OCI-LY3 (cell line): ENCODE measurements at regions not wholly inside any gene's neighbourhood (a gene's known extent, or its start where the extent isn't known, plus 50 kb on each side); places are given as distances from the start of the nearest gene placed in this dataset.
A peak's percentile ranks its signal among the peaks of the same experiment; 100 is the strongest.

Experiments
- H2AFZ ChIP-seq: fragments of 200-600, 300-600 bp; shearing (Covaris generic); 2 replicates; pipeline ENCODE4 v1.6.0; 2014; ENCODE audit warnings: antibody characterized with exemption, low read depth, low read length
- H3K27ac ChIP-seq: fragments of 200-600, 300-600 bp; sonication (generic); 2 replicates; pipeline ENCODE4 v1.5.1; 2014; ENCODE audit warnings: mild to moderate bottlenecking, low read length, moderate library complexity, mixed read lengths
- H3K27me3 ChIP-seq: fragments of 200-600, 300-600 bp; sonication (generic); 2 replicates; pipeline ENCODE4 v1.6.1; 2014; ENCODE audit warnings: low read depth, low read length, mixed read lengths
- H3K36me3 ChIP-seq: fragments of 200-600, 300-600 bp; sonication (generic); replicated peaks from 2 replicates; pipeline ENCODE3; 2014; ENCODE audit warnings: low read depth, low read length, mixed read lengths
- H3K4me1 ChIP-seq: fragments of 300-600, 200-600 bp; sonication (generic); 2 replicates; pipeline ENCODE4 v1.6.1; 2014; ENCODE audit warnings: low read length, mixed read lengths
- H3K4me2 ChIP-seq: fragments of 200-600, 300-600 bp; sonication (generic); 2 replicates; pipeline ENCODE4 v1.6.1; 2014; ENCODE audit warnings: low read length, mixed read lengths
- H3K4me3 ChIP-seq: fragments of 300-600, 200-600 bp; sonication (generic); 2 replicates; pipeline ENCODE4 v1.5.1; 2014; ENCODE audit warnings: antibody characterized with exemption, mild to moderate bottlenecking, low read length, moderate library complexity
- H3K79me2 ChIP-seq: fragments of 300-600, 200-600 bp; shearing (Covaris generic); 2 replicates; pipeline ENCODE4 v1.6.1; 2014; ENCODE audit warnings: mild to moderate bottlenecking, low read length, mixed read lengths
- H3K9ac ChIP-seq: fragments of 300-600, 200-600 bp; shearing (Covaris generic); 2 replicates; pipeline ENCODE4 v1.6.0; 2014; ENCODE audit warnings: mild to moderate bottlenecking, low read length, moderate library complexity
- H3K9me3 ChIP-seq: fragments of 200-600, 300-600 bp; shearing (Covaris generic); 2 replicates; pipeline ENCODE4 v1.6.1; 2014; ENCODE audit warnings: low read length, mixed read lengths; ENCODE audit not compliant: insufficient read depth
- H4K20me1 ChIP-seq: fragments of 200-600, 300-600 bp; sonication (generic); 2 replicates; pipeline ENCODE4 v1.6.1; 2016; ENCODE audit warnings: low read length, mixed read lengths; ENCODE audit not compliant: insufficient read depth
- EZH2phosphoT487 ChIP-seq: fragments of 200-600 bp; shearing (Covaris generic); IDR thresholded peaks from 2 replicates; pipeline ENCODE4 v1.6.1; 2018; ENCODE audit warnings: antibody characterized with exemption, mixed run types, low read depth
- TF ChIP-seq, protein P1 (sequence below): fragments of 200-600, 300-600 bp; sonication (generic); IDR thresholded peaks from 2 replicates; pipeline ENCODE4 v1.5.1; 2014; ENCODE audit warnings: antibody characterized with exemption, low read length, low read depth

- no peak overlapping the region for H3K27ac ChIP-seq
Measured at GRCh38 chr4:124111922-124112321, 600.6 kb downstream of the ANKRD50 start.

GRCh38 chr4:124118061-124118460 lies 594.5 kb downstream of the ANKRD50 start:
- no peaks in the 10 kb centered on the region for H3K4me1 ChIP-seq
- H2AFZ ChIP-seq = no peak overlapping the region
- H3K9ac ChIP-seq = no peak overlapping the region
- H3K36me3 ChIP-seq = no peaks in the 10 kb centered on the region
- H3K9me3 ChIP-seq = no peaks in the 10 kb centered on the region
- no peaks in the 10 kb centered on the region for H3K79me2 ChIP-seq
- H3K4me3 ChIP-seq = no peak overlapping the region
- H4K20me1 ChIP-seq = no peaks in the 10 kb centered on the region
- no peaks in the 10 kb centered on the region for H3K27me3 ChIP-seq
- no peak overlapping the region for H3K4me2 ChIP-seq
- H3K27ac ChIP-seq = no peak overlapping the region
- TF ChIP-seq, protein P1, sequence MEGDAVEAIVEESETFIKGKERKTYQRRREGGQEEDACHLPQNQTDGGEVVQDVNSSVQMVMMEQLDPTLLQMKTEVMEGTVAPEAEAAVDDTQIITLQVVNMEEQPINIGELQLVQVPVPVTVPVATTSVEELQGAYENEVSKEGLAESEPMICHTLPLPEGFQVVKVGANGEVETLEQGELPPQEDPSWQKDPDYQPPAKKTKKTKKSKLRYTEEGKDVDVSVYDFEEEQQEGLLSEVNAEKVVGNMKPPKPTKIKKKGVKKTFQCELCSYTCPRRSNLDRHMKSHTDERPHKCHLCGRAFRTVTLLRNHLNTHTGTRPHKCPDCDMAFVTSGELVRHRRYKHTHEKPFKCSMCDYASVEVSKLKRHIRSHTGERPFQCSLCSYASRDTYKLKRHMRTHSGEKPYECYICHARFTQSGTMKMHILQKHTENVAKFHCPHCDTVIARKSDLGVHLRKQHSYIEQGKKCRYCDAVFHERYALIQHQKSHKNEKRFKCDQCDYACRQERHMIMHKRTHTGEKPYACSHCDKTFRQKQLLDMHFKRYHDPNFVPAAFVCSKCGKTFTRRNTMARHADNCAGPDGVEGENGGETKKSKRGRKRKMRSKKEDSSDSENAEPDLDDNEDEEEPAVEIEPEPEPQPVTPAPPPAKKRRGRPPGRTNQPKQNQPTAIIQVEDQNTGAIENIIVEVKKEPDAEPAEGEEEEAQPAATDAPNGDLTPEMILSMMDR = no peak
- no peak for TF ChIP-seq EZH2phosphoT487

More at GRCh38 chr4:124111922-124112321, 600.6 kb downstream of the ANKRD50 start:
- H2AFZ ChIP-seq = no peak overlapping the region
- H3K79me2 ChIP-seq = no peaks in the 10 kb centered on the region
- no peaks in the 10 kb centered on the region for H3K27me3 ChIP-seq
- TF ChIP-seq, protein P1 = peak; percentile 80
- no peak for TF ChIP-seq EZH2phosphoT487
- H3K9me3 ChIP-seq = no peaks in the 10 kb centered on the region
- no peaks in the 10 kb centered on the region for H3K4me1 ChIP-seq
- no peak overlapping the region for H3K4me3 ChIP-seq
- H3K36me3 ChIP-seq = no peaks in the 10 kb centered on the region
- no peaks in the 10 kb centered on the region for H4K20me1 ChIP-seq
- no peak overlapping the region for H3K4me2 ChIP-seq
- H3K9ac ChIP-seq = no peak overlapping the region

- H3K9ac ChIP-seq = no peak overlapping the region
- TF ChIP-seq, protein P1 = no peak
- no peak for TF ChIP-seq EZH2phosphoT487
- peaks cover 5% of the 10 kb centered on the region; the same call in 1 of the 2 replicates for H3K4me1 ChIP-seq
- no peaks in the 10 kb centered on the region for H4K20me1 ChIP-seq
- H3K4me2 ChIP-seq = no peak overlapping the region
- no peak overlapping the region for H2AFZ ChIP-seq
- no peaks in the 10 kb centered on the region for H3K9me3 ChIP-seq
- no peaks in the 10 kb centered on the region for H3K79me2 ChIP-seq
- H3K27ac ChIP-seq = no peak overlapping the region
- H3K36me3 ChIP-seq = no peaks in the 10 kb centered on the region
- no peaks in the 10 kb centered on the region for H3K27me3 ChIP-seq
- no peak overlapping the region for H3K4me3 ChIP-seq
Measured at GRCh38 chr4:124121461-124121971, 591.0 kb downstream of the ANKRD50 start.

DNA sequence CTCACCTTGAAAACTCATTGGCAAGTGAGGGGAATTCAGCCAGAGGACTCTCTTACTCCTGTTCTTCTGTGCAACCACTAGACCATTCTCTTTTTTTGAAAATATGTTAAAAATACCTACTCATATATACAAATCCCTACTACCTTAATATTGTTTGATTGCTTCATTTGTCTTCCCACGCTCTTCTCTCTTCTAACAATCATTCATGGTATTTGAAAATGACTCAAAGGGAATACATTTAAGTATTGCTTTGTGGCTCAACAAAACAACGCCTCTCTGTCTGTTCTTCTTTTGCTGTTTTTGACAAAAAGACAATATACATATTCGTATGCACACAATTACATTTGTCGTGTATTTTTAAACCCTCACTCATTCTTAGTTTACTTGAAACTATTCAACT lies 589.4 kb downstream of the ANKRD50 start:
- Histone ChIP-seq H3K27ac (no peak overlapping the region), H4K20me1 (no peaks in the 10 kb centered on the region), H2AFZ (no peak overlapping the region), H3K9ac (no peak overlapping the region), H3K4me3 (no peak overlapping the region), H3K4me1 (peaks cover 5% of the 10 kb centered on the region; the same call in 1 of the 2 replicates), H3K9me3 (no peaks in the 10 kb centered on the region), H3K4me2 (no peak overlapping the region), H3K79me2 (no peaks in the 10 kb centered on the region), H3K27me3 (no peaks in the 10 kb centered on the region), H3K36me3 (no peaks in the 10 kb centered on the region)
- TF ChIP-seq EZH2phosphoT487 = no peak
- TF ChIP-seq, protein P1 = no peak
